Esophagus muscularis mucosa (tissue), 4 donors: ENCODE measurements at regions not wholly inside any gene's neighbourhood (a gene's known extent, or its start where the extent isn't known, plus 50 kb on each side); places are given as distances from the start of the nearest gene placed in this dataset.

Source experiments
- DNase-seq: peaks from one replicate; pipeline ENCODE4 v3.0.0-alpha.2; 2017; ENCODE audit errors: extremely low spot score
- H3K27ac ChIP-seq, 4 donors: fragments of 200-600 bp; sonication (generic); replicated peaks in 1 of 4; 1 replicate in 3 of 4; 2 replicates in 1 of 4; pipeline ENCODE4 v1.5.1; 2016 to 2019; ENCODE audit warnings: mild to moderate bottlenecking in 1 of 4
- H3K27me3 ChIP-seq, 4 donors: fragments of 200-600 bp; sonication (generic); one replicate each; pipeline versions ENCODE4 v1.5.1 to v1.6.0; 2016 to 2019
- H3K36me3 ChIP-seq, 4 donors: fragments of 200-600 bp; sonication (generic); one replicate each; pipeline ENCODE4 v1.5.1; 2016 to 2019
- H3K4me1 ChIP-seq, 4 donors: fragments of 200-600 bp; sonication (generic); one replicate each; pipeline ENCODE4 v1.5.1; 2016 to 2019
- H3K4me3 ChIP-seq, 4 donors: fragments of 200-600 bp; sonication (generic); 1 replicate in 2 of 4; 2 replicates in 2 of 4; pipeline ENCODE4 v1.5.1; 2016 to 2019; ENCODE audit warnings: mild to moderate bottlenecking in 4 of 4, moderate library complexity in 1 of 4
- H3K9me3 ChIP-seq, 4 donors: fragments of 200-600 bp; sonication (generic); 1 replicate in 3 of 4; 2 replicates in 1 of 4; pipeline ENCODE4 v1.5.1; 2016 to 2019
- CTCF ChIP-seq, 3 experiments: fragments of 200-600 bp in 2 of 3; fragments of 450-650 bp in 1 of 3; sonication (generic) in 2 of 3; IDR thresholded peaks; one replicate each; pipeline ENCODE4 v1.5.1; 2017 to 2019; ENCODE audit warnings: antibody characterized with exemption in 3 of 3, mild to moderate bottlenecking in 2 of 3, moderate library complexity in 1 of 3
- EP300 ChIP-seq: sonication (generic); formaldehyde crosslinking; IDR thresholded peaks from one replicate; pipeline ENCODE4 v1.6.1; 2017; ENCODE audit warnings: antibody characterized with exemption
- POLR2A ChIP-seq: fragments of 450-650 bp; IDR thresholded peaks from one replicate; pipeline ENCODE4 v1.6.1; 2017; ENCODE audit warnings: antibody characterized with exemption, moderate library complexity, mild to moderate bottlenecking, low read depth
- POLR2AphosphoS5 ChIP-seq, 2 donors: sonication (generic); formaldehyde crosslinking; IDR thresholded peaks; one replicate each; pipeline ENCODE4 v1.6.1; 2017; ENCODE audit warnings: antibody characterized with exemption in 2 of 2
- WGBS: methylation state at CpG from one replicate; pipeline ENCODE4 v1.1.5; 2018; 5-methylcytosine and 5-hydroxymethylcytosine counted together
- intact Hi-C: fragments of 100-400 bp; cut with DNase I; formaldehyde crosslinking; loops from one replicate; pipeline ENCODE4 v1.15.1; 2023

DNA sequence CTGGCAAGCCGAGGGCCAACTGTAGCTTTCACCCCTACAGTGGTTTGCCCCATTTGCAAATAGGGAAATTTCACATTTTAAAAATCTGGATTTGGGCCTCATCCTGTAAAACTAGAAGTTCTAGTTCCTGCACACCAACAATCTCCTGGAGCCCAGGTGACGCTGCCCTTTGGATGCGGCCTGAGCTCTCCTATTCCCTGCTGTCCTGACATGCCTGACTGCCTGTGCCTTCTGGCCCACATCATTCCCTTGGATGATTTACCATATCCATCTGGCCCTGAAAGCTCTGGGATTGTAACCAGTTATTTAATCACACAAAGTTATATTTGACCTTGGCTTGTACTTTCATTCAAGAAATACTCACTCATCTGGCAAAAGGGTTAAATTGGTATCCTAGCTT is 272.3 kb downstream of the ARRDC4 start:
- 97% methylated on average over 3 of the region's 3 CpGs for WGBS
- no peak for DNase-seq
- Histone ChIP-seq H3K9me3 (no peaks in the 10 kb centered on the region), H3K27ac (no peak overlapping the region), H3K4me3 (no peak overlapping the region), H3K36me3 (no peaks in the 10 kb centered on the region), H3K27me3 (no peaks in the 10 kb centered on the region), H3K4me1 (no peaks in the 10 kb centered on the region)
- TF ChIP-seq CTCF (IDR thresholded peaks at IDR 0.05) (no peak), POLR2AphosphoS5 (IDR thresholded peaks at IDR 0.05) (no peak), POLR2A (no peak), EP300 (no peak)
- intact Hi-C loops = no loop called here

GRCh38 chr15:98233873-98234272 is 273.4 kb downstream of the ARRDC4 start:
- Histone ChIP-seq H3K4me3 (no peak overlapping the region), H3K36me3 (no peaks in the 10 kb centered on the region), H3K4me1 (no peaks in the 10 kb centered on the region), H3K27me3 (no peaks in the 10 kb centered on the region), H3K27ac (no peak overlapping the region), H3K9me3 (no peaks in the 10 kb centered on the region)
- intact Hi-C loops = no loop called here
- 78% methylated on average over 2 of the region's 2 CpGs for WGBS
- TF ChIP-seq POLR2AphosphoS5 (IDR thresholded peaks at IDR 0.05) (no peak), EP300 (no peak), CTCF (IDR thresholded peaks at IDR 0.05) (no peak), POLR2A (no peak)
- DNase-seq = no peak

DNA sequence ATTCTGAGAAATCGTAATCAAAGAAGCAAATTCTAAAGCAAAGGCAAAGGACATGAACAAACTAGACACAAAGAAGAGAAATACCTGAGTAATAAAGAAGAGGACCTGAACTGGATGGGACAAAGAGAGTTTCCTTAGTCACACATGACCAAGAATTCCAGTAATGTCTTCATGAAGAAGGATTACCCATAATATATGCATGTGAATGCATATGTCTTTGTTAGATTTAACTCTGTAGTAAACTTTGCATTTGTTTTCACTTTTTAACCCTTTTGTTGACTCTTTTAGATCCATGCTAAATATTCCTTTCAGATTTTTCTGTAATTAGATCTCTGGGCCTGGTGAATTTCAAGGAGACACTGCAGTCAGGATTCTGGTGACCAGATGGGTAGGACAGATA is 279.8 kb downstream of the ARRDC4 start:
- Histone ChIP-seq H3K36me3 (no peaks in the 10 kb centered on the region), H3K27ac (no peak overlapping the region), H3K4me3 (no peak overlapping the region), H3K4me1 (no peaks in the 10 kb centered on the region), H3K27me3 (no peaks in the 10 kb centered on the region), H3K9me3 (no peaks in the 10 kb centered on the region)
- WGBS = 0% methylated on average over 1 of the region's 1 CpG
- DNase-seq = no peak
- no peak for TF ChIP-seq EP300
- TF ChIP-seq POLR2AphosphoS5 (IDR thresholded peaks at IDR 0.05) = no peak
- no peak for TF ChIP-seq POLR2A
- TF ChIP-seq CTCF (IDR thresholded peaks at IDR 0.05) = no peak
- intact Hi-C loops = no loop called here

DNA sequence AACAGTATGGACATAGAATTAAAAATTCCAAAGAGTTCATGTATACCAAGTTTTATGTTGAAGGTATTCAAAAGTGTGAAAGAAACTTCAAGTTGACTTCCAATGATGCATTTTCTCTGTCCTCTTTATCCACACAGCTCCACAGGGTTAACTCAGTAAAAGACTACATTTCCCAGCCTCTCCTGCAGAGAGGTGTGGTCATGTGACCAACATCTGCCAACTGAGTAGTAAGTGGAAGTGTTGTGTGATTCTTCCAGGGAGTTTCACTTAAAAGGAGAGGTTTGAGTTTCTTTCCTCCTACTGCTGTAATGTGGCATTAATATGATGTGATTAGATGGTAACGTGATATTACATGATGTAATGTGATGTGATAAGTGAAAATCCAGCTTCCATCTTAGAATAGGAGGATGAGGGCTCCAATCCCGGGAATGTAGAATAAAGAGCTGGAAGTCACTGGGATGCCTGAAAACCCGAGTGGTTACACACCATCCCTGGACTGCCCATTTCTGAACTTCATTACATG is 280.6 kb downstream of the ARRDC4 start:
- Histone ChIP-seq H3K9me3 (no peaks in the 10 kb centered on the region), H3K4me1 (no peaks in the 10 kb centered on the region), H3K27me3 (no peaks in the 10 kb centered on the region), H3K4me3 (no peak overlapping the region), H3K36me3 (no peaks in the 10 kb centered on the region), H3K27ac (no peak overlapping the region)
- no peak for TF ChIP-seq EP300
- no peak for TF ChIP-seq POLR2AphosphoS5 (IDR thresholded peaks at IDR 0.05)
- TF ChIP-seq CTCF (IDR thresholded peaks at IDR 0.05) = no peak
- TF ChIP-seq POLR2A = no peak
- WGBS = 88% methylated on average over 3 of the region's 3 CpGs
- no peak for DNase-seq
- intact Hi-C loops = no loop called here

- H3K4me1 ChIP-seq = no peaks in the 10 kb centered on the region
- peaks cover 0 to 4% (median 0%) of the 10 kb centered on the region in 4 donors for H3K27me3 ChIP-seq
- intact Hi-C loops = no loop called here
- no peak overlapping the region for H3K27ac ChIP-seq
- TF ChIP-seq CTCF (IDR thresholded peaks at IDR 0.05) = no peak
- no peak for TF ChIP-seq EP300
- TF ChIP-seq POLR2AphosphoS5 (IDR thresholded peaks at IDR 0.05) = no peak
- no peak for TF ChIP-seq POLR2A
- no peaks in the 10 kb centered on the region for H3K36me3 ChIP-seq
- 24% methylated on average over 2 of the region's 2 CpGs for WGBS
- H3K9me3 ChIP-seq = peaks cover 0 to 21% (median 7%) of the 10 kb centered on the region in 4 donors
- DNase-seq = no peak
- H3K4me3 ChIP-seq = no peak overlapping the region
These were observed 296.8 kb downstream of the ARRDC4 start for GRCh38 chr15:98257290-98257689.
